K562 (cell line): ENCODE measurements at regions not wholly inside any gene's neighbourhood (a gene's known extent, or its start where the extent isn't known, plus 50 kb on each side); places are given as distances from the start of the nearest gene placed in this dataset.
A peak's percentile ranks its signal among the peaks of the same experiment; 100 is the strongest.

Experiments
- ATF2 ChIP-seq: sonication (generic); formaldehyde crosslinking; IDR thresholded peaks from 2 replicates; pipeline ENCODE4 v1.8.1; 2022; ENCODE audit warnings: missing genetic modification reagents
- CBFB ChIP-seq: sonication (generic); formaldehyde crosslinking; IDR thresholded peaks from 2 replicates; pipeline ENCODE4 v1.4.0; 2020; ENCODE audit warnings: mild to moderate bottlenecking, missing genetic modification reagents
- EGR1 ChIP-seq: fragments of 450-650 bp; conservative IDR thresholded peaks from 2 replicates; pipeline ENCODE4 v1.6.1; 2017; ENCODE audit warnings: mild to moderate bottlenecking
- FOS ChIP-seq: IDR thresholded peaks from 3 replicates; pipeline ENCODE4 v1.6.1; 2011; ENCODE audit not compliant: insufficient read length; ENCODE audit errors: extremely low read depth
- HDAC8 ChIP-seq: fragments of 450-650 bp; IDR thresholded peaks from 2 replicates; pipeline ENCODE4 v1.6.1; 2016; ENCODE audit warnings: mild to moderate bottlenecking, missing genetic modification characterization, moderate library complexity, missing compliant biosample characterization
- MCM2 ChIP-seq: fragments of 450-650 bp; IDR thresholded peaks from 2 replicates; pipeline ENCODE4 v1.6.1; 2017; ENCODE audit warnings: low read depth, mild to moderate bottlenecking
- PCBP2 ChIP-seq: fragments of 200-400 bp; formaldehyde crosslinking; IDR thresholded peaks from 2 replicates; pipeline ENCODE4 v1.6.1; 2018; ENCODE audit warnings: low read length, low read depth, mild to moderate bottlenecking, moderate library complexity; ENCODE audit not compliant: poor library complexity, severe bottlenecking
- RBFOX2 ChIP-seq: fragments of 200-400 bp; formaldehyde crosslinking; IDR thresholded peaks from 2 replicates; pipeline ENCODE4 v1.6.1; 2017; ENCODE audit warnings: low read depth, mild to moderate bottlenecking, low read length, moderate library complexity
- SMARCE1 ChIP-seq: fragments of 450-650 bp; IDR thresholded peaks from 2 replicates; pipeline ENCODE4 v1.7.1; 2016; ENCODE audit warnings: mild to moderate bottlenecking
- XRCC5 ChIP-seq: fragments of 200-400 bp; formaldehyde crosslinking; IDR thresholded peaks from 2 replicates; pipeline ENCODE4 v1.6.1; 2017; ENCODE audit warnings: low read depth, mild to moderate bottlenecking, low read length
- ZEB2 ChIP-seq: fragments of 450-650 bp; IDR thresholded peaks from 2 replicates; pipeline ENCODE4 v1.6.1; 2016
- ZFX ChIP-seq: sonication (generic); formaldehyde crosslinking; IDR thresholded peaks from 2 replicates; pipeline ENCODE4 v1.8.0; 2022; ENCODE audit warnings: mild to moderate bottlenecking, missing genetic modification reagents, moderate library complexity
- ZNF57 ChIP-seq: fragments of 450-650 bp; formaldehyde crosslinking; IDR thresholded peaks from 2 replicates; pipeline ENCODE4 v1.4.0; 2020; ENCODE audit warnings: mild to moderate bottlenecking, moderate library complexity
- ZNF740 ChIP-seq, 3 experiments: fragments of 200-800 bp in 1 of 3; sonication (Bioruptor generic) in 1 of 3; sonication (generic) in 1 of 3; formaldehyde crosslinking in 1 of 3; IDR thresholded peaks; 2 replicates each; pipeline versions ENCODE4 v1.6.1 to v1.8.0; 2016 to 2022; ENCODE audit warnings: mild to moderate bottlenecking in 2 of 3, missing compliant biosample characterization in 2 of 3, missing genetic modification characterization in 2 of 3, missing genetic modification reagents in 1 of 3
- TF ChIP-seq, protein P1 (sequence below): fragments of 450-650 bp; formaldehyde crosslinking; IDR thresholded peaks from 2 replicates; pipeline ENCODE4 v1.4.0; 2020; ENCODE audit warnings: mild to moderate bottlenecking, moderate library complexity

DNA sequence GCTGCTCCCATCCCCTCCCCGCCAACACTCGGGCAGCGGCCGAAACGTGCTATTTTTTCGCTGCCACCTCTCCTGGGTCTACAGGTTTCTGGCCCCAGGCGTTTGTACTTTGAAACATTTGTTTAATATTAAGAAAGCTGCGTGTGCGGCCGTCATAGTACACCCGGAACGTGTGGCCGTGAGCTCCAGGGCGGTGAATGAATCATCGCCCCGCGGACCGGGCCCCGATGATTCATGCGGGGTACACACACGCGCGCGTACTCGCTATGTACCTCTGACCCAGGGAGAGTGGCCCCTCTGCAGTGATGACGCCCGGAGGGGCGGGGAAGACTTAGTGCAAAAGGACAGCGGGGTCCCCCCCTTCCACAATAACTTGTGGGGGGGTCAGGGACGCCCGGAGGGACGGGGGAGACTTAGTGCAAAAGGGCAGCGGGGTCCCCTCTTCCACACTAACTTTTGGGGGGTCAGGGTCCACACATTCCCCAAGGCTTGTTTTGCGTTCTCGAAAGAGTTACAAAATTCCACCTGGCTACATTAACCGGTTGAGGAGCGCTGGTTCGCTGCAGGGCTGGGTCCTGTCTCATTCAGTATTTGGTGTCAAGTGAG, 56.5 kb upstream of the PCGF5 start (continued):
- TF ChIP-seq XRCC5 (no peak), EGR1 (0 out of 2 replicates have a peak, but pooled peaks have one; percentile 7), HDAC8 (tag) (no peak), ZEB2 (no peak), RBFOX2 (peak; percentile 71), MCM2 (no peak), ZNF57 (CRISPR knock-in tag) (no peak), ZNF740 (CRISPR knock-in tag; IDR thresholded peaks at IDR 0.05) (peak; percentile 48), ZNF740 (tag; IDR thresholded peaks at IDR 0.05) (no peak), FOS (peak; percentile 12), ATF2 (CRISPR knock-in tag) (no peak), ZFX (CRISPR knock-in tag) (0 out of 2 replicates have a peak, but pooled peaks have one; percentile 9), PCBP2 (no peak), SMARCE1 (peak; percentile 33; the same call in 1 of the 2 replicates), CBFB (CRISPR knock-in tag) (no peak)
- TF ChIP-seq, protein P1, sequence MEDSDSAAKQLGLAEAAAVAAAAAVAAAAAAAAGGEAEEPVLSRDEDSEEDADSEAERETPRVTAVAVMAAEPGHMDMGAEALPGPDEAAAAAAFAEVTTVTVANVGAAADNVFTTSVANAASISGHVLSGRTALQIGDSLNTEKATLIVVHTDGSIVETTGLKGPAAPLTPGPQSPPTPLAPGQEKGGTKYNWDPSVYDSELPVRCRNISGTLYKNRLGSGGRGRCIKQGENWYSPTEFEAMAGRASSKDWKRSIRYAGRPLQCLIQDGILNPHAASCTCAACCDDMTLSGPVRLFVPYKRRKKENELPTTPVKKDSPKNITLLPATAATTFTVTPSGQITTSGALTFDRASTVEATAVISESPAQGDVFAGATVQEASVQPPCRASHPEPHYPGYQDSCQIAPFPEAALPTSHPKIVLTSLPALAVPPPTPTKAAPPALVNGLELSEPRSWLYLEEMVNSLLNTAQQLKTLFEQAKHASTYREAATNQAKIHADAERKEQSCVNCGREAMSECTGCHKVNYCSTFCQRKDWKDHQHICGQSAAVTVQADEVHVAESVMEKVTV (CRISPR knock-in tag), result no peak
- TF ChIP-seq, all 486 proteins: peak for 20
